GM04503 (cell line): ENCODE measurements at regions not wholly inside any gene's neighbourhood (a gene's known extent, or its start where the extent isn't known, plus 50 kb on each side); places are given as distances from the start of the nearest gene placed in this dataset.
"Not testable (repeated sequence)": the region's sequence is repeated elsewhere in the genome, so short reads cannot be mapped to it uniquely, and the experiment has no call there.

Experiments used
- DNase-seq: peaks from one replicate; pipeline ENCODE4 v3.0.0-alpha.2; 2012; ENCODE audit warnings: low read depth

GRCh38 chr6:58097251-58097650, 779.8 kb downstream of the PRIM2 start:
- not testable (repeated sequence) for DNase-seq

GRCh38 chr6:58113960-58114359, 796.5 kb downstream of the PRIM2 start:
- no peak for DNase-seq

GRCh38 chr6:58117162-58117561, 799.7 kb downstream of the PRIM2 start:
- DNase-seq: not testable (repeated sequence)

GRCh38 chr6:58121616-58122015, 804.2 kb downstream of the PRIM2 start:
- not testable (repeated sequence) for DNase-seq

- not testable (repeated sequence) for DNase-seq
Measured at GRCh38 chr6:58123770-58124169, 806.3 kb downstream of the PRIM2 start.

- DNase-seq: not testable (repeated sequence)
Measured at GRCh38 chr6:58128549-58128948, 811.1 kb downstream of the PRIM2 start.

- DNase-seq: not testable (repeated sequence)
Measured at GRCh38 chr6:58129098-58129497, 811.7 kb downstream of the PRIM2 start.

GRCh38 chr6:58139746-58140145, 822.3 kb downstream of the PRIM2 start:
- not testable (repeated sequence) for DNase-seq

GRCh38 chr6:58171025-58171424, 853.6 kb downstream of the PRIM2 start:
- DNase-seq: not testable (repeated sequence)

- DNase-seq: not testable (repeated sequence)
Measured at GRCh38 chr6:58181557-58182065, 864.2 kb downstream of the PRIM2 start.

GRCh38 chr6:58185300-58185699, 867.9 kb downstream of the PRIM2 start:
- not testable (repeated sequence) for DNase-seq

- peak; percentile 13 for DNase-seq
Measured at GRCh38 chr6:58193209-58193608, 875.8 kb downstream of the PRIM2 start.

GRCh38 chr6:58198301-58198700, 880.9 kb downstream of the PRIM2 start:
- no peak for DNase-seq

GRCh38 chr6:58237124-58237523, 919.7 kb downstream of the PRIM2 start:
- not testable (repeated sequence) for DNase-seq

- DNase-seq: not testable (repeated sequence)
Measured at GRCh38 chr6:58238421-58238820, 921.0 kb downstream of the PRIM2 start.

GRCh38 chr6:58257625-58258024, 940.2 kb downstream of the PRIM2 start:
- DNase-seq: not testable (repeated sequence)

- no peak for DNase-seq
Measured at GRCh38 chr6:58290177-58290576, 972.7 kb downstream of the PRIM2 start.

- DNase-seq: not testable (repeated sequence)
Measured at GRCh38 chr6:58291319-58291718, 973.9 kb downstream of the PRIM2 start.

- not testable (repeated sequence) for DNase-seq
Measured at GRCh38 chr6:58307901-58308300, 990.5 kb downstream of the PRIM2 start.

GRCh38 chr6:58332108-58332507, 1014.7 kb downstream of the PRIM2 start:
- DNase-seq: not testable (repeated sequence)

- not testable (repeated sequence) for DNase-seq
Measured at GRCh38 chr6:58342287-58342686, 1024.9 kb downstream of the PRIM2 start.

GRCh38 chr6:58347534-58347933, 1030.1 kb downstream of the PRIM2 start:
- DNase-seq: not testable (repeated sequence)

GRCh38 chr6:58351619-58352018, 1034.2 kb downstream of the PRIM2 start:
- peak; percentile 10 for DNase-seq

- not testable (repeated sequence) for DNase-seq
Measured at GRCh38 chr6:58358452-58358851, 1041.0 kb downstream of the PRIM2 start.
